ENCODE measurements at regions not wholly inside any gene's neighbourhood (a gene's known extent, or its start where the extent isn't known, plus 50 kb on each side); places are given as distances from the start of the nearest gene placed in this dataset.

DNA sequence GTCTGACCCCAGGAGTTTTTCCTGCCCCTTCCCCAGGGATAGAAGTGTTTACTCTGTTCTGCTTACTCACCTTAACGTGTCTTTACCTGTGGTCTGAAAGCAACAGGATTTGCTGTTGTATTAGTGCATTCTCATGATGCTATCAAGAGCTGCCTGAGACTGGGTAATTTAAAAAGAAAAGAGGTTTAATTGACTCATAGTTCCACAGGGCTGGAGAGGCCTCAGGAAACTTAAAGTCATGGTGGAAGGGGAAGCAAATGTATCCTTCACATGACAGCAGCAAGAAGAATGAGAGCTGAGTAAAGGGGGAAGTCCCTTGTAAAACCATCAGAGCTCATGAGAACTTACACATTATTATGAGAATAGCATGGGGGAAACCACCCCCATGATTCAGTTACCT is 240.4 kb downstream of the SNAPC1 start:
- TF ChIP-seq, protein P1, sequence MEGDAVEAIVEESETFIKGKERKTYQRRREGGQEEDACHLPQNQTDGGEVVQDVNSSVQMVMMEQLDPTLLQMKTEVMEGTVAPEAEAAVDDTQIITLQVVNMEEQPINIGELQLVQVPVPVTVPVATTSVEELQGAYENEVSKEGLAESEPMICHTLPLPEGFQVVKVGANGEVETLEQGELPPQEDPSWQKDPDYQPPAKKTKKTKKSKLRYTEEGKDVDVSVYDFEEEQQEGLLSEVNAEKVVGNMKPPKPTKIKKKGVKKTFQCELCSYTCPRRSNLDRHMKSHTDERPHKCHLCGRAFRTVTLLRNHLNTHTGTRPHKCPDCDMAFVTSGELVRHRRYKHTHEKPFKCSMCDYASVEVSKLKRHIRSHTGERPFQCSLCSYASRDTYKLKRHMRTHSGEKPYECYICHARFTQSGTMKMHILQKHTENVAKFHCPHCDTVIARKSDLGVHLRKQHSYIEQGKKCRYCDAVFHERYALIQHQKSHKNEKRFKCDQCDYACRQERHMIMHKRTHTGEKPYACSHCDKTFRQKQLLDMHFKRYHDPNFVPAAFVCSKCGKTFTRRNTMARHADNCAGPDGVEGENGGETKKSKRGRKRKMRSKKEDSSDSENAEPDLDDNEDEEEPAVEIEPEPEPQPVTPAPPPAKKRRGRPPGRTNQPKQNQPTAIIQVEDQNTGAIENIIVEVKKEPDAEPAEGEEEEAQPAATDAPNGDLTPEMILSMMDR (IDR thresholded peaks at IDR 0.05; ENCODE audit: low read depth, low read length), result no peak
- in situ Hi-C loops (cut with HindIII; ENCODE audit: low sequenced_read_pairs), result no loop called here
- H3K4me3 ChIP-seq (ENCODE audit: low read depth, low read length), result no peak overlapping the region
- peak; percentile 10 for DNase-seq (ENCODE audit: low read depth, low spot score)

DNA sequence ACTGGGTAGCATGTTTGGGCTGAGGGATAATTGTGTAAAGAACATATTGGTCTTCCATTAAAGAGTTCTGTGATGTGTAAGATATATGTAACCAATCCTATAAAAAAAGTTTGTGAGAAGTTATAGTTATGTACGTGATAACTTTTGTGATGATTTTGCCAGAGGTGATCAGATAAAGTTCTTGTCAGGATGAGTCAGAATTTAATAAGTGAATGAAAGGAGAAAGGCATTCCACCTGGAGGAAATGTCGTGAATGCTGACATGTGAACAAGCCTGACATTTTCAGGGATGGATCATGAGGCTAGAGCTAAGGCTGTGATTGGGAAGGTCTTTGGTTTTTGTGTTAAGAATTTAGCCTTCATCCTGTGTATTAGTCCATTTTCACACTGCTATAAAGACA is 241.5 kb downstream of the SNAPC1 start:
- TF ChIP-seq, protein P1 (IDR thresholded peaks at IDR 0.05; ENCODE audit: low read depth, low read length), result no peak
- no peak for DNase-seq (ENCODE audit: low read depth, low spot score)
- no peak overlapping the region for H3K4me3 ChIP-seq (ENCODE audit: low read depth, low read length)
- in situ Hi-C loops (cut with HindIII; ENCODE audit: low sequenced_read_pairs), result no loop called here

DNA sequence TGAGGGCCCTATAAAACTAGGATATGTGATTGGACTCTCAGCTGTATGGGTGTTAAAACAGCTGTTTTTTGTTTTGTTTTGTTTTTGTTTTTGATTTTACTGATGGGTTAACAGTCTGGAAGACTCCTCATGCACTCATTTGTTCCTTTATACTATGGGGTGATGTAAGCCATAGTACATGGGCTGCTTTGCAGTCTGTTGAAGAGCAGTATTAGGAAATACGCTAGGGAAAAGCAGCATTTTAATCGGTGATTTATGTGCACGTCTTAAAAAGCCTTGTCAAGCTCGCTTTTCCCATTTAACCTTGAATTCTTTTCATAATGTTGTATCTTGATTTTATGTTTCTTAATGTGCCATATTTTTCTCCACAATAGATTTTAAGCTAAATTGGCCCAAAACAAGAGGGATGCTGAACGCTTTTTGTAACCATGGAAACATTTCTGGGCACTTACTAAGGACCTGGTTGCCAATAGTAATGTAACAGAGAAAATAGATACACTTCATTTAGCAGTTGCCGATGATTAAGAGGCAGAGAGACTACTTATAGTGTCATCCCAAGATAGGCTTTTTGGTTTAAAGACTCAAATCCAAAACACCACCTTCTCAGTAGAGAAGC is 244.0 kb downstream of the SNAPC1 start:
- TF ChIP-seq, protein P1 (IDR thresholded peaks at IDR 0.05; ENCODE audit: low read depth, low read length), result no peak
- in situ Hi-C loops (cut with HindIII; ENCODE audit: low sequenced_read_pairs), result no loop called here
- H3K4me3 ChIP-seq (ENCODE audit: low read depth, low read length), result no peak overlapping the region
- no peak for DNase-seq (ENCODE audit: low read depth, low spot score)

- TF ChIP-seq, protein P1 (IDR thresholded peaks at IDR 0.05; ENCODE audit: low read depth, low read length), result no peak
- H3K4me3 ChIP-seq (ENCODE audit: low read depth, low read length), result no peak overlapping the region
- in situ Hi-C loops (cut with HindIII; ENCODE audit: low sequenced_read_pairs), result no loop called here
- no peak for DNase-seq (ENCODE audit: low read depth, low spot score)
These were observed 253.0 kb downstream of the SNAPC1 start for GRCh38 chr14:62015243-62015642.

- H3K4me3 ChIP-seq (ENCODE audit: low read depth, low read length), result no peak overlapping the region
- peak; percentile 53 for DNase-seq (ENCODE audit: low read depth, low spot score)
- in situ Hi-C loops (cut with HindIII; ENCODE audit: low sequenced_read_pairs), result no loop called here
- TF ChIP-seq, protein P1 (IDR thresholded peaks at IDR 0.05; ENCODE audit: low read depth, low read length), result no peak
These were observed 253.7 kb downstream of the SNAPC1 start for GRCh38 chr14:62015945-62016344.

DNA sequence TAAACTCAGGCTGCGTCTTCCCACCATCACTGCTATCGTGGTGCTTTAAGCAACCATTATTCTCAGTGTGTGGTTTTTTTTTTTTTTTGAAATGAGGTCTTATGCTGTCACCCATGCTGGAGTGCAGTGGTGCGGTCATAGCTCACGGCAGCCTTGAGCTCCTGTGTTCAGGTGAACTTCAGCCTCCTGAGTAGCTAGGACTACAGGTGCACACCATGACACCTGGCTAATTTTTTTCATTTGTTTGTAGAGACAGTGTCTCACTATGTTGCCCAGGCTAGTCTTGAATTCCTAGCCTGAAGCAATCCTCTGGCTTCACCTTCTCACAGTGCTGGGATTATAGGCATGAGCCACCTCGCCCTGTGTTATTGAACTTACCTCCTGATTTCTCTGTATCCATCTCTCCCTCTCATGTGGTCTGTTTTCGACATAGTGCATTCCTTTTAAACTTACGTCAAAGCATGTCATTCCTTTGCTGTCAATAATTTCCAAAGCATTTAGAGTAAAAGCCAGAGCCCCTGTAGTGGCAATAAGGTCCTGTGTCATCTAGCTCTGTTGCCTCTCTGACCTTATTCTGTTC is 255.5 kb downstream of the SNAPC1 start:
- H3K4me3 ChIP-seq (ENCODE audit: low read depth, low read length), result no peak overlapping the region
- no peak for DNase-seq (ENCODE audit: low read depth, low spot score)
- in situ Hi-C loops (cut with HindIII; ENCODE audit: low sequenced_read_pairs), result no loop called here
- TF ChIP-seq, protein P1 (IDR thresholded peaks at IDR 0.05; ENCODE audit: low read depth, low read length), result no peak
